ENCODE measurements at regions not wholly inside any gene's neighbourhood (a gene's known extent, or its start where the extent isn't known, plus 50 kb on each side); places are given as distances from the start of the nearest gene placed in this dataset.
A peak's percentile ranks its signal among the peaks of the same experiment; 100 is the strongest.

DNA sequence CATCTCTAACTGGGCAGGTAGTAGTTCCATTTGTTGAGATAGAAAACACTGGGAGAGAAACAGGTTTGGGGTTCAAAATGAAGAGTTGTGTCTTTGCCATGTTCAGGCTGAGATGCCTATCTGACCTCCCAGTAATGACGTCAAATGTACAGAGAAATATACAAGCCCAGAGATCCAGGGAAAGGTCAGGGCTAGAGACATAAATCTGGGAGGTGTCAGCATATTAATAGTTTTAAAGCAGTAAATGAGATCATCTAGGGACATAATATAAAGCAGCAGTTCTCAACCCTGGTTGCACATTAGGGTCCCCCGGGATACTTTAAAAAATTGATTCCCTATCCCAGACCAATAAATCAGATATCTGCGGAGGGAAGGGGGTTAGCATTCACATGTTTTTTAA is 501.5 kb downstream of the UQCRFS1 start:
- Histone ChIP-seq H3K27me3 (ENCODE audit: insufficient read depth, low read length) (no peaks in the 10 kb centered on the region), H3K79me2 (ENCODE audit: insufficient read depth, low read length) (no peaks in the 10 kb centered on the region), H2AFZ (ENCODE audit: low read length) (no peak overlapping the region), H3K4me1 (ENCODE audit: insufficient read depth, low read length) (no peaks in the 10 kb centered on the region), H3K36me3 (ENCODE audit: insufficient read depth, low read length) (no peaks in the 10 kb centered on the region), H3K4me3 (ENCODE audit: insufficient read depth, low read length) (no peak overlapping the region), H3K9me3 (ENCODE audit: low read depth, low read length) (no peaks in the 10 kb centered on the region), H4K20me1 (ENCODE audit: insufficient read depth, low read length) (no peaks in the 10 kb centered on the region), H3K27ac (ENCODE audit: low read depth, low read length) (no peak overlapping the region), H3K4me2 (ENCODE audit: insufficient read depth, low read length) (no peak overlapping the region)
- TF ChIP-seq, protein P1, sequence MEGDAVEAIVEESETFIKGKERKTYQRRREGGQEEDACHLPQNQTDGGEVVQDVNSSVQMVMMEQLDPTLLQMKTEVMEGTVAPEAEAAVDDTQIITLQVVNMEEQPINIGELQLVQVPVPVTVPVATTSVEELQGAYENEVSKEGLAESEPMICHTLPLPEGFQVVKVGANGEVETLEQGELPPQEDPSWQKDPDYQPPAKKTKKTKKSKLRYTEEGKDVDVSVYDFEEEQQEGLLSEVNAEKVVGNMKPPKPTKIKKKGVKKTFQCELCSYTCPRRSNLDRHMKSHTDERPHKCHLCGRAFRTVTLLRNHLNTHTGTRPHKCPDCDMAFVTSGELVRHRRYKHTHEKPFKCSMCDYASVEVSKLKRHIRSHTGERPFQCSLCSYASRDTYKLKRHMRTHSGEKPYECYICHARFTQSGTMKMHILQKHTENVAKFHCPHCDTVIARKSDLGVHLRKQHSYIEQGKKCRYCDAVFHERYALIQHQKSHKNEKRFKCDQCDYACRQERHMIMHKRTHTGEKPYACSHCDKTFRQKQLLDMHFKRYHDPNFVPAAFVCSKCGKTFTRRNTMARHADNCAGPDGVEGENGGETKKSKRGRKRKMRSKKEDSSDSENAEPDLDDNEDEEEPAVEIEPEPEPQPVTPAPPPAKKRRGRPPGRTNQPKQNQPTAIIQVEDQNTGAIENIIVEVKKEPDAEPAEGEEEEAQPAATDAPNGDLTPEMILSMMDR (IDR thresholded peaks at IDR 0.05; ENCODE audit: extremely low read depth, low read depth, low read length), result no peak
- no peak for DNase-seq (ENCODE audit: insufficient read length, low spot score, missing footprints)

DNA sequence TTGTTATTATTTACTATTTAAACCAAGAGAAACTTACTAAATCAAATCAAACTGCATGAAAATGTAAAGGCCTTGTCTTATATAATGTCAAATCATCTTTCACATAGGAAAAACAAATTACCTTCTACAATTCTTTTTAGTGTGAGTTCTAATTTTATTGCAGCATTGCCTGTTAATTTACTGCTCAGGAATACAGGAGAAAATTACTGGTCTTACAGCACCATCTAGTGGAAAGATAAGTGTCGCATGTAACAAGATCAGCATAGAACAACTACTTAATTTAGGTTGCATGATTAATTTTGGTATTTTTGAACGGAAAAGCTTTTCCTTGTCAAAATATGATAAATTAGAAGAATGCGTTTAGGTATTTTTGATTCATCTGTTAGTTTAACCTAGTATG is 502.7 kb downstream of the UQCRFS1 start:
- H3K79me2 ChIP-seq (ENCODE audit: insufficient read depth, low read length), result no peaks in the 10 kb centered on the region
- TF ChIP-seq, protein P1 (IDR thresholded peaks at IDR 0.05; ENCODE audit: extremely low read depth, low read depth, low read length), result peak; percentile 62
- no peak overlapping the region for H3K27ac ChIP-seq (ENCODE audit: low read depth, low read length)
- H3K4me1 ChIP-seq (ENCODE audit: insufficient read depth, low read length), result peaks cover 3% of the 10 kb centered on the region
- no peak overlapping the region for H3K4me3 ChIP-seq (ENCODE audit: insufficient read depth, low read length)
- H4K20me1 ChIP-seq (ENCODE audit: insufficient read depth, low read length), result no peaks in the 10 kb centered on the region
- no peak for DNase-seq (ENCODE audit: insufficient read length, low spot score, missing footprints)
- no peaks in the 10 kb centered on the region for H3K36me3 ChIP-seq (ENCODE audit: insufficient read depth, low read length)
- no peaks in the 10 kb centered on the region for H3K27me3 ChIP-seq (ENCODE audit: insufficient read depth, low read length)
- H2AFZ ChIP-seq (ENCODE audit: low read length), result no peak overlapping the region
- H3K9me3 ChIP-seq (ENCODE audit: low read depth, low read length), result no peaks in the 10 kb centered on the region
- H3K4me2 ChIP-seq (ENCODE audit: insufficient read depth, low read length), result no peak overlapping the region

DNA sequence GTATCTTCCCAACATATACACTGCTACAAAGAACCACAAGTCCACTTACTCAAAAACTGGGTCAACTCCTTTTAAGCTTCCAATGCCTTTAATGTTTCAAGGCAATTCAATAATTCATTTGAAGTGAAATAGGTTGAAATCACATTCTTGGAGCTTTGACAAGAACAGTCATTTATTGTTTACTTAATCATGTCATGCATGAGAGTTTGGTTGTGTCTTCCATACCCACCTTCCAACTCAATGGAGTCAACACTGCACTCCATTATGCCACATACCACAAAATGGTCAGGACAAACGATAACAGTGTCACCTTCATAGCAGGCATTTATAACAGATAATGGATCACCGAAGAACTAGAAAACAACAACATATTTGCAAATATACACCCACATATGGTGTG is 506.3 kb downstream of the UQCRFS1 start:
- TF ChIP-seq, protein P1 (IDR thresholded peaks at IDR 0.05; ENCODE audit: extremely low read depth, low read depth, low read length), result no peak
- no peak for DNase-seq (ENCODE audit: insufficient read length, low spot score, missing footprints)
- no peak overlapping the region for H3K4me3 ChIP-seq (ENCODE audit: insufficient read depth, low read length)

DNA sequence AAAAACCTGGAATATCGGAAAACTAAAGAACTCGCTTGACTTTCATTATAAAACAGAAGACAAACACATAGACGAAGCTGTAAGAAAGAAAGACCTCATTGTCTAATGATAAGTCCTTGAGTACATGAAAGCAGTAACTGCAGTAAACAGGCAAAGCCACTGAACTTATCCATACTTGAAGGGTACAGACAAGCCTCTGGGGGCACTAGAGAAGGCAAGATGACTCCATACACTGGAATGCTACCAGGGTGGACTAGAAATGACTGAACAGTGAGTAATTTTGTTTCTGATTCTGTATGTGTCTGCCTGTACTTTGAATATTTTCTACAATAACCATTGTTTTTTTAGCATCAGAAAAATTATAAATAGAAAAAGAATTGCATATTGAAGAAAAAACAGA is 507.9 kb downstream of the UQCRFS1 start:
- peak overlapping the region; percentile 20 for H3K4me2 ChIP-seq (ENCODE audit: insufficient read depth, low read length)
- H3K4me3 ChIP-seq (ENCODE audit: insufficient read depth, low read length), result no peak overlapping the region
- no peaks in the 10 kb centered on the region for H3K9me3 ChIP-seq (ENCODE audit: low read depth, low read length)
- TF ChIP-seq, protein P1 (IDR thresholded peaks at IDR 0.05; ENCODE audit: extremely low read depth, low read depth, low read length), result peak; percentile 44
- peaks cover 8% of the 10 kb centered on the region for H3K4me1 ChIP-seq (ENCODE audit: insufficient read depth, low read length)
- H3K27me3 ChIP-seq (ENCODE audit: insufficient read depth, low read length), result no peaks in the 10 kb centered on the region
- peak; percentile 87 for DNase-seq (ENCODE audit: insufficient read length, low spot score, missing footprints)
- no peak overlapping the region for H3K27ac ChIP-seq (ENCODE audit: low read depth, low read length)
- H3K36me3 ChIP-seq (ENCODE audit: insufficient read depth, low read length), result no peaks in the 10 kb centered on the region
- H3K79me2 ChIP-seq (ENCODE audit: insufficient read depth, low read length), result no peaks in the 10 kb centered on the region
- H4K20me1 ChIP-seq (ENCODE audit: insufficient read depth, low read length), result no peaks in the 10 kb centered on the region
- no peak overlapping the region for H2AFZ ChIP-seq (ENCODE audit: low read length)

More for the DNA sequence above, 506.3 kb downstream of the UQCRFS1 start:
- H3K9me3 ChIP-seq (ENCODE audit: low read depth, low read length), result no peaks in the 10 kb centered on the region
- no peak overlapping the region for H3K4me2 ChIP-seq (ENCODE audit: insufficient read depth, low read length)
- H3K79me2 ChIP-seq (ENCODE audit: insufficient read depth, low read length), result no peaks in the 10 kb centered on the region
- H3K27me3 ChIP-seq (ENCODE audit: insufficient read depth, low read length), result no peaks in the 10 kb centered on the region
- H3K36me3 ChIP-seq (ENCODE audit: insufficient read depth, low read length), result no peaks in the 10 kb centered on the region
- no peak overlapping the region for H2AFZ ChIP-seq (ENCODE audit: low read length)
- H3K4me1 ChIP-seq (ENCODE audit: insufficient read depth, low read length), result peaks cover 4% of the 10 kb centered on the region
- no peaks in the 10 kb centered on the region for H4K20me1 ChIP-seq (ENCODE audit: insufficient read depth, low read length)
- no peak overlapping the region for H3K27ac ChIP-seq (ENCODE audit: low read depth, low read length)

Measured in osteoblast (primary cell).